ENCODE measurements at regions not wholly inside any gene's neighbourhood (a gene's known extent, or its start where the extent isn't known, plus 50 kb on each side); places are given as distances from the start of the nearest gene placed in this dataset.

- TF ChIP-seq, protein P1, sequence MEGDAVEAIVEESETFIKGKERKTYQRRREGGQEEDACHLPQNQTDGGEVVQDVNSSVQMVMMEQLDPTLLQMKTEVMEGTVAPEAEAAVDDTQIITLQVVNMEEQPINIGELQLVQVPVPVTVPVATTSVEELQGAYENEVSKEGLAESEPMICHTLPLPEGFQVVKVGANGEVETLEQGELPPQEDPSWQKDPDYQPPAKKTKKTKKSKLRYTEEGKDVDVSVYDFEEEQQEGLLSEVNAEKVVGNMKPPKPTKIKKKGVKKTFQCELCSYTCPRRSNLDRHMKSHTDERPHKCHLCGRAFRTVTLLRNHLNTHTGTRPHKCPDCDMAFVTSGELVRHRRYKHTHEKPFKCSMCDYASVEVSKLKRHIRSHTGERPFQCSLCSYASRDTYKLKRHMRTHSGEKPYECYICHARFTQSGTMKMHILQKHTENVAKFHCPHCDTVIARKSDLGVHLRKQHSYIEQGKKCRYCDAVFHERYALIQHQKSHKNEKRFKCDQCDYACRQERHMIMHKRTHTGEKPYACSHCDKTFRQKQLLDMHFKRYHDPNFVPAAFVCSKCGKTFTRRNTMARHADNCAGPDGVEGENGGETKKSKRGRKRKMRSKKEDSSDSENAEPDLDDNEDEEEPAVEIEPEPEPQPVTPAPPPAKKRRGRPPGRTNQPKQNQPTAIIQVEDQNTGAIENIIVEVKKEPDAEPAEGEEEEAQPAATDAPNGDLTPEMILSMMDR (IDR thresholded peaks at IDR 0.05): peak; percentile 70
- TF ChIP-seq EZH2 (IDR thresholded peaks at IDR 0.05) (no peak), EZH2phosphoT487 (IDR thresholded peaks at IDR 0.05) (no peak)
These were observed 58.6 kb upstream of the PAGE1 start for GRCh38 chrX:49754233-49754857.

All from neural progenitor cell (in vitro differentiated cells).